ENCODE measurements at regions not wholly inside any gene's neighbourhood (a gene's known extent, or its start where the extent isn't known, plus 50 kb on each side); places are given as distances from the start of the nearest gene placed in this dataset.
"Not testable (repeated sequence)": the region's sequence is repeated elsewhere in the genome, so short reads cannot be mapped to it uniquely, and the experiment has no call there.

- intact Hi-C loops (cut with micrococcal nuclease); H3K14ac ChIP-seq (replicated peaks; ENCODE audit: low read depth, low read length); H2BK20ac ChIP-seq (ENCODE audit: low read depth, low read length); H3K27ac ChIP-seq (ENCODE audit: insufficient read depth, low read length); H4K20me1 ChIP-seq (ENCODE audit: insufficient read depth, low read length); BruUV-seq (replicated peaks); H3K23ac ChIP-seq (ENCODE audit: low read depth, low read length); H4K5ac ChIP-seq (ENCODE audit: low read depth, low read length); ATAC-seq (ENCODE audit: low read depth); H2AFZ ChIP-seq (replicated peaks; ENCODE audit: low read length, poor library complexity); H3K9me1 ChIP-seq (ENCODE audit: insufficient read depth, low read length); H2BK5ac ChIP-seq (ENCODE audit: low read depth, low read length, poor library complexity, severe bottlenecking); H2AK5ac ChIP-seq (ENCODE audit: low read depth, low read length); in situ Hi-C loops (cut with MboI; ENCODE audit: low sequenced_read_pairs); H4K8ac ChIP-seq (ENCODE audit: low read depth in 2 of 2, low read length in 2 of 2); H3K4me2 ChIP-seq (ENCODE audit: low read depth, low read length); H2AK9ac ChIP-seq (replicated peaks; ENCODE audit: low read depth, low read length, poor library complexity); H3K4ac ChIP-seq (ENCODE audit: low read depth, low read length); H3K36me3 ChIP-seq (ENCODE audit: control insufficient read depth, insufficient read depth, low read length); H3K9me3 ChIP-seq (ENCODE audit: control insufficient read depth, insufficient read depth, low read length); H3K9ac ChIP-seq (ENCODE audit: low read depth, low read length); DNase-seq; CTCF ChIA-PET; H3K56ac ChIP-seq (ENCODE audit: extremely low read depth, insufficient read depth, low read length); POLR2A ChIA-PET (ENCODE audit: unreplicated experiment); H2BK120ac ChIP-seq (ENCODE audit: low read depth, low read length); H3K4me1 ChIP-seq (ENCODE audit: control insufficient read depth, insufficient read depth, low read length); H3K18ac ChIP-seq (ENCODE audit: low read depth, low read length); H4K91ac ChIP-seq (ENCODE audit: insufficient read depth, low read depth, low read length); H3K79me1 ChIP-seq (ENCODE audit: low read depth in 1 of 2, low read length in 2 of 2); H3K27me3 ChIP-seq (ENCODE audit: control insufficient read depth, insufficient read depth, low read length); dilution Hi-C loops (cut with HindIII; ENCODE audit: low sequenced_read_pairs, unreplicated experiment); H2BK15ac ChIP-seq (ENCODE audit: low read depth, low read length); H3K4me3 ChIP-seq (ENCODE audit: insufficient read depth, low read depth, low read length): not testable (repeated sequence)
- WGBS, 2 experiments (ENCODE audit: extremely low coverage in 2 of 2, insufficient read length in 1 of 2), result no CpG with 5 or more reads among the region's 5 CpGs
Measured at GRCh38 chr14:43256996-43257395, 1250.1 kb downstream of the FSCB start.
